ENCODE measurements at regions not wholly inside any gene's neighbourhood (a gene's known extent, or its start where the extent isn't known, plus 50 kb on each side); places are given as distances from the start of the nearest gene placed in this dataset.

- TF ChIP-seq CTCF (IDR thresholded peaks at IDR 0.05) (no peak), POLR2A (IDR thresholded peaks at IDR 0.05) (no peak), POLR2AphosphoS5 (IDR thresholded peaks at IDR 0.05) (no peak)
These were observed 201.8 kb upstream of the MPDZ start for GRCh38 chr9:13481274-13481673.
